Activated CD4-positive, alpha-beta T cell treated with anti-CD3 and anti-CD28 coated beads for 24 hours (primary cell): ENCODE measurements at regions not wholly inside any gene's neighbourhood (a gene's known extent, or its start where the extent isn't known, plus 50 kb on each side); places are given as distances from the start of the nearest gene placed in this dataset.

Experiments
- DNase-seq, 2 donors: peaks; one replicate each; pipeline ENCODE4 v3.0.0-alpha.2; 2020; ENCODE audit warnings: low read depth in 2 of 2

DNA sequence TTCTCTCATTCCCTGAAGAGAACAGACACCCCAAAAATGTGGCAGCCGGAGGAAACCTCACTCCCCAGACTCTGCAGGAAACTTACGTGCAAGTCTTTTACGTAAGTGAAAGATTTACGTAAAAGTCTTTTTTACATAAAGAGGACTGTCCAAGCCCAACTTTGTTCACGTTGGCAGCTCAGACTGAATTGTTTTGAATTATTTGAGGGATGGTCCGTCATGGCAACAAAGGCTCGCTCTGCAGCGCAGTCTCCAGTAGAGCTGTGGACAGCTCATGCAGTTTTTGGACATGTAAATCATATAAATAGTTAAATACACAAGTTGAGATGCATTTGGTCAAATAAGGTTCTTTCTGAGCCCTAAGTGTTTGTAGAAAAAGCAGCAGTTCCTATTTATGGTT, 394.8 kb downstream of the QKI start:
- DNase-seq: no peak

DNA sequence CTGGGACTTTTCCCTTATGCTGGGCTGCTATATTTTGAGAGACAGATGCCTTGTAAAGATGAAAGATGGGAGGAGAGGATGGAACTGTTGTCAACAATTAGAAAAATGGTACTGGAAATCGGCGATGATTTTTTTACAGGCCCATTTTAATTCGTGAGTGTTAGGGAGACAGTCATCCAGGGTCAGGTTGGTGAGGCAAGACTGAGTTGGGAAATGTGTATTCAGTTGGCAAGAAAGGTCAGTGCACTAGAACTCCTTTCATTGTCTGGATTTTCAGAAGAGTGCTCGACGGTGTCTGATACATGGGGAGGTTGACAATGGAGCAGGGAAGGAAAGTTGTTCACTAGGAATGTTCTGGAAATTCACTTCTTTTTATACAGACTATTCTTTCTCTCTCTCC, 394.4 kb downstream of the QKI start:
- DNase-seq: no peak

DNA sequence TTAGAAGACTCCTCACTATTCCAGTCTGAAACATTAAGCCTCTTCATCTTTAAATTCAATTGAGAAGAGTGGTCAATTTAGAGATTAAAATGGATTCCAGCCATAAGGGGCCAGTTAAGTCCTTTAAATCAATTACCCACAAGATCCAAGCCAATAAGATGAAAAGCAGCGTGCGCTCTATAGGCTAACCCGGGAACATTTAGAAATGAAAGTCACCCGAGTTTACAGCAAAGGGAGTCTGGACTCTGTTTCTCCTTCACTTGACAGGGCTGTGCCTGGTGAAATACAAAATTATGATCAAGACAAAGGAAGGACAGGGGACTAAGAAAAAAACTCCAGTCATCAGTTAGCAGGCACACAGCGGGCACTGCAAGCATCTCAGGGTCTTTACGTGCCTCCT, 393.7 kb downstream of the QKI start:
- DNase-seq: no peak

DNA sequence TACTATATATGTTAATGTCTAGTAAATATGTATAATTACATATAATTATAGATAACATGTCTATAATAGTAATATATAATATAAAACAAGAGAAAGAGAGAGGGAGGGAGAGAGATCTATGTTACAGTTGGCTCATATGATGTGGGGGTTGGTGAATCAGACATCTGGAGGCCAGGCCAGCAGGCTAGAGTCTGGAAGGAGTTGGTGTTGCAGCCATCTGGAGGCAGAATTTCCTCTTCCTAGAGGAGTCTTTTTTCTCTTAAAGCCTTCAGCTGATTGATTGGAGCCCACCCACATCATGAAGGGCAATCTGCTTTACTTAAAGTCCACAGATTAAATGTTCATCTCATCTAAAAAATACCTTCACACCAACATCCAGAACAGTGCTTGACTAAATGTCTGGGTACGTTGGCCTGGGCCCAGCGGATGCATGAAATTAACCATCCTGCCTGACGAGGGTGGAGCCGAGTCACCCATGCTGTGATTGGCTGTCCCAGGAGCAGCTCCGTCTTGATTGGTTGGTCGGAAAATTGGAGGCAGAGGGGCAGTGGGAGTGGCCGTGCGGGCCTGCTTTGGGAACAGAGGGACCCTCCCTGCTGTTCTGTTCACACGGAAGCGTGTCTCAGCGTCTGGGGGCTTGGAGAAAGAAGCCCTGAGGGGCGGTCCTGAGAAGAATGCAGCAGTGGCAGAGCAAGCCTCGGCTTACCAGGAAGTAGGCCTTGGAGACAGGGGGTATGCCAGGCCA, 392.4 kb downstream of the QKI start:
- no peak for DNase-seq

DNA sequence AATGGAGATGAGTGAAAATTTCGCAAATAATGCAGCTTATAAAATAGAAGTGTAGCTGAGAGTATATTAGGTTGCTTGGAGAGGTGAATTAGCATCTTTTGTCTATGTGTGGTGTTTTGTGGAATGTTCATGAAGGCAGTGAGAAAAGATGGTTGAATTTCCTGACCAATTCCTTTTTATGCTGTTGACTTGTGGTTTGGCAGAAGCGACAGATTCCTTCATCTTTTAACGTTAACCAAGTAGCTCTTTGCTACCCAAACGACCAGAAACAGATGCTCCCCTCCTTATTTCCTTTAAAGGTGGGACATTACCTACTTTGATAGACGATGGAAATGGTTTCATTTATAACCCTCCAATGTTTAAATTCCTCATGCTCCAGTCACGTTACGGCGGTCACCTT, 390.5 kb downstream of the QKI start:
- DNase-seq: no peak

DNA sequence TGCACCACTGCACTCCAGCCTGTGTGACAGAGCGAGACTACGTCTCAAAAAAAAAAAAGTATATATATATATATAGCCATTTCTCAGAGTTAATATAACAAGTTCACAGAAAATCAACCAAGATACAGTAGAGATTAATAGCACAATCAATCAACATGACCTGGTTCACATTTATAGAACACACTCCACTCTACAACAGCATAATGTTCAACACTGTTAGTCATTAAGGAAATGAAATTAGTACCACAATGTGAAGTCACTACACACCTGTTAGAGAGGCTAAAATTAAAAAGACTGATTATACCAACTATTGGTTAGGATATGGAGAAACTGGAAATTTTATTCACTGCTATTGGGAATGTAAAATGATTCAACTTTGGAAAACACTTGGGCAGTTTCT, 387.7 kb downstream of the QKI start:
- DNase-seq: no peak

DNA sequence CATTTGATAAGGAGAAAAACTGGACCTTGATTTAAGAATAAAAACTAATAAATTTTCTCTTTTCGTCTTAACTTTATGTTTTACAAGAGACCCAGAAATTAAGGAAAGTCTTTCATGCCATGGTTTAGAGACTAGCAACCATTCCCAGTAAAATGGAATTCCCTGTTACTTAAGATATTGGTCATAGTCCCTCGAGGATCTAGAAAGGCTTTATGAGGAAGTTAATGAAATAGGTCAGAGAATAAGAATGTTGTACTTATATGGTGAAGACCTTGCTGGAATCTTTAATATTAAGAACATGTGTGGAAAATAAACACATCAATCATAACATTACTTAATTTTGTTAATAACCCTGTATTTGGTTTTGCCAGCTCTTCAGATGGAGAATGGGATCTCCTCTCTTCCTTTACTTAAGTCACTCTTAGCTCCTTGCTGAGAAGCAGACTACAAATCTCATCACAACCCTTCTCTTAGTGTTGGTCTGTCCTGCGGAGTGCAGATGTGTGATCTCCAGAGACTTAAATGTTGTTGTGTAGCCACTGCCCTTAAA, 382.9 kb downstream of the QKI start:
- DNase-seq: no peak

DNA sequence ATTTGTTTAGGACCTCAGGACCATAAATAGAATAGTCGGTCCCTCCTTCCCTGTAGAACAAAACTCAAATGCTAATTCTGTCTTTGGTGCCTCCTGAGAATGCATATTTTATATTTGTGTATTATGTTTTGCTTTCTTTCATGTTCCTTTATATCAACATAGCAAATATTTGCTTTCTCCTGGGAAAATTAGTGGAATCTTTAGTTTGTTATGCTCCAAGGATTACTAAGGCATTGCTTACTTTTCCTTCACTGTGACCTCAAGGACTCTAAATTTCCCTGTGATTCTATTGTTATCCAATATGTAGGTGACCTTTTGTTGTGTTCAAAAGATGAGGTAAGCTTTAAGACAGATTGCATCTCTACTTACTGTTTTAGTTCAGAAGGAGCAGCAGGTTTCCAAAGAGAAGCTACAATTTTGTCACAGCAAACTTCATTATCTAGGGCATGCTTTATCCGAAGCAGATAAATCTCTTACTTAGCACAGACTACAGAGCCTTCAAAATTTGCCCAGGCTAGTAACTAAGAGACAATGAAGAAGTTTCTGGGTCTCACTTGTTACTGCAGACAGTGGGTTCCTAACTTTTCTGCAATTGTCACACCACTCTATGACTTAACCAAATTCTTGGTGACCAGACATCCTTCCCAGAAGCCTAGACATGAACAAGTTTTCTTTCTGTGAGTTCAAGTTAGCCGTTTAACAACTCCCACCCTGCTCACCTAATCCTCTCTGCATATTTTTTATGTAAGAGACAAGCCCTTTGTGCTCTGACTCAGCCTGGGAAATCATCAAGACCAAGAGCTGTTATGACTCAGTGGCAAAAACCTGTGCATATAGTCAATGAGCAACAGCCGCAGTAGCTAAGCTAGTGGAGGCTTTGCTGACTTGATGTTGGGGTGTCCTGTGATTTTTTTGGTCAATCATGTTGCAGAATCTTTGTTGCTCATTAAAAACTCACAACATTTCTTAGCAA, 378.8 kb downstream of the QKI start:
- DNase-seq: no peak

DNA sequence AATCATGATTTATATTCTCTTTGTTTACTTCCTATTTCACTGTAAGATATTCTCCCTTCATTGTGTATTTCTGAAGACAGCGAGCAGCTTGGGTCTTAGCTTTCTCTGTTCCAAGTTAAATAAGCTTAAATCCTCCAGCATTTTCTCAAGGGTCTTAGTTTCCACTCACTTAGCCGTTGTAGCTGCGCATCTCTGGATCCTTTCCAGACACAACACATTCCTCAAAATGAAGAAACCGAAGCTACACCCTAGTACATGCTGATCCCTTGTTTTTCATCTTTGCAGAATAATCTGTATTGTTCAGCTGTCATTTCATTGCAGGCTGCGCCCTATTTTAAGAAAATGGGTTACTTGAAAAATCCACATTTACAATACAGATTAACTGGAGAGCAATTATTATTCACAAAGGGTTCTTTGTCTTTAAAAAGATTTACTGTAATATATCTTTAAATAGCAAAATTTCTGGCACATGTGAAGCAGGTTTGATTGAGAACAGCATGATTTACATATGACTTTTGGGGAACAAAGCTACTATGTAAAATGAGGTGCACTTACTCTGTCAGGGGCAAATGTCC, 375.8 kb downstream of the QKI start:
- no peak for DNase-seq

DNA sequence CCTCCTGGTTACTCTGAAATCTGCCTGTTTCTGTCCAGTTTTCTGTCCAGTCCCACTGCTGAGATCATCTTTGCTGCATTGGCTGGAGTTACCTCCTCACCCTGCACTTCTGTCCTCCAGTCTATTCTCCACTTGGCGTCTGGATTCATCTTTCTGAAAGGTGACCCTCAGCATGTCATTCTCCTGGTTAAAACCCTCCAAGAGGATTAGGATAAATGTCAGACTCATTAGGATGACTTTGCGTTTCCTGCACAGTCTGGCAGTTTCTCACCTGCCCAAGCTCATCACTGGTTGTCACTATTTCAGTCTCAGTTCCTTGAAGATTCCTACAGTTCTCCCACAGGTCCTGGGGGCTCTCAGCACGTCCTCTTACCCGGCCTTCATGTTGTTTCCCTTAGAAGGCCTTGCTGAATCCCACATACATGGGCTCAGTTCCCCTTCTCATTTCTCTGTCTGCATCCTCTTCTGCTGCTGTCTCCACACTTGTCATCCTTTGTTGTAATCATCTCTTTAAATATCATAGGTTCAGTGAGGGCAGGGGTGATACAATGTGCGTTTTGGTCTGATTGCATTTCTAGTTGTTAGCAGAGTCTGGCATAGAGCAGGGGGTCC, 374.8 kb downstream of the QKI start:
- no peak for DNase-seq

DNA sequence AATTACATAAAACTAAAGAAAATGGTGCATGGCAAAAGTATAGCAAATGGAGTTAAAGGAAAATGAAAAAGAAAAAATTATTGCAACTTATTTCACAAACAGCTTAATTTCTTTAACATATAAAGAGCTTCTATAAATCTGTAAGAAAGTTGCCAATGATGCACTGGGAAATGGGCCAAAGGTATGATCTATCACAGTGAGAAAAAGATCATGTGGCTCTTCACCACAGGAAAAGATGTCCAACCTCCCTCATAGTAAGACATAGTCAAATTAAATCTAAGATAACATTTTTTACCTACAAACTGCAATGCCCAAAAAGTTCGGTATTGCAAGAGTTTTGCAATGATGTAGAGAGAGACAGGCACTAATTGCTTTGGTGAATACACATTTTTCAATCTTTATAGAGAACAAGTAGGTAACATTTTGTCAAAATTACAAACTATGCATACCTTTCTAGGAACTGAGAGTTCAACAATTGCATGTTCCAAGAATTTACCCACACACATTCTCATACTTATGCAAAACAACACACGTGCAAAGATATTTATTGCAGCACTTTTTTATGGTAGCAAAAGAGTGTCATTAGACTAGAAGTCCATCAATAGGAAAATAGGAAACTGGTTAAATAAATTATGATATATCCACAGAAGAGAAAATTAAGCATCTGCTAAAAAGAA, 372.6 kb downstream of the QKI start:
- no peak for DNase-seq

DNA sequence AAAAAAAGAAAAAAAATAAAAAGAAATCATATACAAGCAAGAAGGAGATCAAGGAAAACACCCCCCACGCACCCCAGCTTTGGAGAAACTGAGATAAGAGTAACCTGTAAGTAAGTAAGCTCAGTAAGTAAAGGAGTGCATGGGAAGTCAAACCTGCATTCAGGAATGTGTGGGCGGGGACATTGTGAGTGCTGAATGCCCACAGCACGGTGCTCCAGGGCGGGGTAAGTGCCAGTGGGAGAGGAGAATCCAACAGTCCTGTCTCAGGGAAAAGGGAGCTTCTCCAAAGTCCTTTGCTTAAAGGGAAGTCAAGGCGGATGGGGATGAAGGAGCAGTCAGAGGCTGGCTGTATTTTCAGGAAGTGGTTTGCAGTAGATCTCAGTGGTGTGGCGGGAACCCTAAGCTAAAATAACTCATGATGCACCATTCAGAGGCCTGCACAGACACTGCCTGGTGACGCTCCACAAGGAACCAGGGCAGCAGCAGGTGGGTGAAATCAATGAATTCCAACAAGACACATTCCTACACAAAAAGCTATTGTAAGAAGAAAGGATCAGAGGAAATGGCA, 368.0 kb downstream of the QKI start:
- no peak for DNase-seq

DNA sequence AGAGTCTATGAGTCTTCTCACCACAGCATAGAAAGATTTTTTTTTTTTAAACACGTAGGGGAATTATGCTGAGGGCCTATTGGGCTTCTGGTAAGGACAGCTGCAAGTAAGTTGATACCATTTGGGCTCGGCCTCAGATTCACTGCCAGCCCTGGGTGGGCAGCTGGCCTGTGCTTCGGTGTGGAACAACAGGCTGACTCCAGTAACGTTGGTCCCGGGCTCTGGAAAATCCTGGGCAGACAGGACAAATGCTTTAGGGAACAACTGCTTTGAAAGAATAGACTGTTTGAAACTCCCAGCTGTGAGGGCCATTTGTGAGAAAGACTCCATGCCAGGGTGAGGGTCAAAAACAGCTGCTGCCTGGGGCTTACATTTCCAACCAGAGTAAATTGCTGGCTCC, 366.5 kb downstream of the QKI start:
- DNase-seq: no peak

DNA sequence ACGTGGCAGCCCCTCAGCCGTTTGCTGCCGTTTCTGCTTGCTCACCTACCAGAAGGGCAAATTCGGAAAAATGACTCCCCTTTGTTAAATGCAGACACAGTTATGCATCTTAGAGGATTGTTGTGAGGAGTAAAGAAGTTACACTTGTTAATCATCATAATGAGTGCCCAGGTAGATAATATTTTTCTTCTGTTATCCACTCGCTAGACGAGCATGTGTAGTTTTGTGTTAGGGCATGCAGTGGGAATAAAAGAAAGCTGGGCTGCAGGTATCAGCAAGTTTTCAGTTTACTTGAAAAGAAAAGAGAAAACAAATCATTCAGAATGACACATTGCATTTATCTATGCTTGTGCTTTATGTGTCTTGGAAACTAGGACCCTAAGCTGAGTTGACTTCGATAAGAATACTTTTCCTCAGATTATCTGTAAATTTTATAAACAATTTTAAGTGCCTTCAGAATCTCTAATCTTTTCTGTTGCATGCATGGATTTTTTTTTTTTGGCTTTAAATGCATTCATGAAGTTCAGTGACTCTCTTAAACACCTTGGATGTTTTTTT, 365.3 kb downstream of the QKI start:
- no peak for DNase-seq

DNA sequence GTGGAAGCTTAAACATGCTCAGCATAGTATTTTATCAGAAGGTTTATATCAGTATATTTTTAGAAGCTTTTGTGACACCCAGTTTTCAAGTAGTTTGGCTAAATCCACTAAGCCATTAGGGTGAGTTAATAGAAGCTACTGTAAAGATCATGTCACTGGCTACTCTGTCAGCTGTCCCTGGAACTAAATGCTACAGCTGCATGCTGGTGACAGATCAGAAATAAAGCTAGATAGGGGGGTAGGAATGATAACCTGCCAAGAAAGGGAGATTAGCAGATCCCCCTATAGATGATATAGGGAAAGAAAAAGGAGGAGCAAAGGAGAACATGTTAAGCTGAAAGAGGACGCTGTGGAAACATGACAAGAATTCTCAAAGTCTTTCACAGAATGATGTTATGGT, 363.2 kb downstream of the QKI start:
- DNase-seq: no peak

DNA sequence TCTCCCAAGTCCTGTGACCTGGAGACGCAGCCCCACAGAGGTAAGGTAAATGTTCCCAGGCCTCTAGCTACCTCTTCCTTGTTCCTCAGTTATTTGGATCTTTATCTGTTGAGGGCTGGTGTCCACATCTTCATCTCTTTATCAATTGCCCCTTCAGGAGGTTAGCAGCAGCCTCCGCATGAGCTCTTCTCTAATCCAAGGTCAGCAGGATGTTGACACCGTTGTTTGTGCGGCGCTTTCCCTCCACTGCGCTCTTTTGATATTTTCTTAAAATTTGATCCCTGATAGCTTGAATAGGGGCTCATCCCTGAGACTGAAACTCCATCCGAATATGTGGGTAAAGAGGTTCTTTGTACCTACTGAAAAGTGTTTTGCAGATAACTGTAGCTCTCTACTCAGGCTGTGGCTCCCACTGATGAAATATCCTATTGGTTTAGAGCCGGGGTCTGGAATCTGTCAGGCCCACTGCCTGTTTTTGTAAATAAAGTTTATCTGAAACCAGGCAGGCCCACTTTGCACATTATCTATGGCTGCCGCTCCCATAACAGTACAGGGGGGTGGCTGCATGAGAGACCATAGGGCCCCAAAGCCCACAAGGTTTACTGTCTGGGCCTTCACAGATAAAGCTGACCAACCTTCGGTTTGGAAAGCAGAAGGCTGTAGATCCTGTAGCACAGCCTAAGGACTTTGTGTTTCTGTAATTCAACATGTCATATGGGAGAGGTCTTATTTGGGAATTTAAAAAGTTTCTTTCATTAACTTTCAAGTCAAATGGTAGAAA, 362.6 kb downstream of the QKI start:
- no peak for DNase-seq

DNA sequence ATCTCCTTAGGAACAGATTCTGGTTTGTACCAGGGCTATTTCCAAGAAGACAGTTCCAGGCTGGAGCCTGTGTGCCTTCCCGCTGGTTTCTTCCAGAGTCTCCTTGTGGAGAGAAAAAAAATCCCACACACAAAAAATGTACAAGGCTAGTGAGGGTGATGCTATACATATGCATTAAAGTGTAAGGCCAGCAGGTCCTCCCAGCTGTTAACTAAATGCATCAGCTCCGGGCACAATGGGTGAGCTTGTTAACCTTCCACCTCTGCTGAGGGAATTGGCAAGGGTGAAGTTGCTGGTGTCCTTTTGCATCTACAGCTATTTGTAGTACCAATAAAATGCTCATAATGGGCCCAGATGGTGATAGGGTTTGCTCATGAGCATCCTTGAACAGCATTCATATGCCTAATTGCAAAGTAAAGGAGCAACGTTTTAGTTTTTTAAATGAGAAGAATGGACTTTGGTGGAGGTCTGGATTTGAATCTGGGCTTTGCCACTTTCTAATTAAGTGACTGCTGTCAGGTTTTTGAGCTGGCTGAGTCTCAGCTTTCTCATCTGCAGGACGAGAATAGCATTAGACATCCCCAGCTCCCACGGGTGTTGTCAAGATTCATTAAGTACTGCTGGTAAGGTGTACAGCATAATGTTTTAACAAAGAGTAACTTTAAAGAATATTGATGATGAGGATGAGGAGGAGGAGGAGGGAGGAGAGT, 361.8 kb downstream of the QKI start:
- DNase-seq: no peak

DNA sequence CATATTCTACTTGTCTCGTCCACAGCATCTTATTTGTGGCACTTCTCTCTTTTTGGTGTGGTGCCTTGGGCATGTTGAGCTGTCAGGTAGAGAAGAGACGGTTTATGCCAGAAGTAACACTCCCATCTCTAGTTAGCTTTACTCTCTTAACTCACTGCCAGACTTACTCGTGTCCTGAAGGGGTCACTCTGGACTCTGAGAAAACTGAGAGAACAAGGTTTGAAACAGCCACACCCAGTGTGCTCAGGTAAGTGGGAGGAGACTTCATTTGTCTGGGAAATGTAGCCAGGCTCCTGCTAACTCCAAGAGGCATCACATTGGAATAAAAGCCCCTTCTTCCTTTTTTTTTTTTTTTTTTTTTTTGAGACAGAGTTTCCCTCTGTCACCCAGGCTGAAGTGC, 360.8 kb downstream of the QKI start:
- DNase-seq: no peak

DNA sequence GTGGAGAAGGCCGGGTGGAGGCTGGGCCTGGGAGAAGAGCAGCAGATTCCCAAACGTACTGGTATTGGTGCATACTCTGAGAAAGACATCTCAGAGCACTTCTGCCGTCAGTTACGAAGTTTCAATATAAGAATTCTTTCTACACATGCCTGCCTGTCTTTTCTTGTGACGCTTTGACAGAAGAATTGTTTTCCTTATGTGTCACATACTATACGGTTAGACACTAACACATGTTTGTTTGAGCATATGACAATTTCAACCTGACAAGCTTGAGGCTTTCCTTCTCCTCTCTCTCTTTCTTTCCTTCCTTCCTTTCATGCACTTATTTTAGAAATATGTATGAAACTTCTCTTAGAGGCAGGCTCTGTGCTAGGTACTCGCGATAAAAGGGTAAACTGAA, 360.0 kb downstream of the QKI start:
- DNase-seq: no peak
